Neutrophil (primary cell): ENCODE measurements at regions not wholly inside any gene's neighbourhood (a gene's known extent, or its start where the extent isn't known, plus 50 kb on each side); places are given as distances from the start of the nearest gene placed in this dataset.

Source experiments
- H3K27ac ChIP-seq: fragments of 200-600 bp; sonication (generic); 2 replicates; pipeline ENCODE4 v1.5.1; 2016; ENCODE audit warnings: mild to moderate bottlenecking, moderate library complexity
- H3K27me3 ChIP-seq: fragments of 200-600 bp; sonication (generic); 2 replicates; pipeline ENCODE4 v1.6.0; 2016; ENCODE audit warnings: mild to moderate bottlenecking
- H3K36me3 ChIP-seq: fragments of 200-600 bp; sonication (generic); 2 replicates; pipeline ENCODE4 v1.5.1; 2017
- H3K4me1 ChIP-seq, 2 experiments: fragments of 200-600 bp in 1 of 2; sonication (generic) in 1 of 2; 1 replicate in 1 of 2; 2 replicates in 1 of 2; pipeline versions ENCODE4 v1.5.1 to v1.6.1; 2013 to 2016; ENCODE audit warnings: low read depth in 1 of 2, low read length in 1 of 2, mild to moderate bottlenecking in 1 of 2, moderate library complexity in 1 of 2; ENCODE audit not compliant: control insufficient read depth in 1 of 2, insufficient read depth in 1 of 2
- H3K4me3 ChIP-seq, 2 experiments: fragments of 200-600 bp in 1 of 2; sonication (generic) in 1 of 2; 1 replicate in 1 of 2; 2 replicates in 1 of 2; pipeline ENCODE4 v1.5.1; 2013 to 2016; ENCODE audit warnings: low read depth in 1 of 2, low read length in 1 of 2, mild to moderate bottlenecking in 1 of 2, moderate library complexity in 1 of 2
- H3K9me3 ChIP-seq: fragments of 200-600 bp; sonication (generic); 2 replicates; pipeline ENCODE4 v1.5.1; 2016
- TF ChIP-seq, protein P1 (sequence below): fragments of 200-600 bp; sonication (generic); IDR thresholded peaks from 2 replicates; pipeline ENCODE4 v1.5.1; 2016; ENCODE audit warnings: antibody characterized with exemption

DNA sequence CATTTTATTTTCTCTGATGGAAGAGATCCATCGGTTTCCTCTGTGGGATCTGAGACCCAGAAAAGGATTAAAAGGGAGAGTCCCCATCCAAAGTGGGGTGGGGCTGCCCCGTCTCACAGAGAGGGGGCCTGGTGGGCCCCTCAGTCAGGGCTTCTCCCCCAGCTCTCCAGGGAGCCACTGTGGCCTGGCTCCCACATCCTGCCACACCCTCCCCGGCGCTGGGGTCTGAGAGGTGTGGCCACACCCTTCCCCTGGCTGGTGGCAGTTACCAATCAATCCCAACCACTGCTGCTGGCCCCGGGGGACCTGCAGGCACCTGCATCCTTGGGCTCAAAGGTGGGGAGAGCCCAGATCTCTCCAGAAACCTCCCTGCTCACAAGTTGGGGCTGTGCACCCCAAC is 161.8 kb upstream of the IQSEC1 start:
- Histone ChIP-seq H3K27me3 (peaks cover 55% of the 10 kb centered on the region), H3K9me3 (no peaks in the 10 kb centered on the region), H3K4me1 (no peaks in the 10 kb centered on the region), H3K4me3 (no peak overlapping the region), H3K36me3 (no peaks in the 10 kb centered on the region), H3K27ac (no peak overlapping the region)
- TF ChIP-seq, protein P1, sequence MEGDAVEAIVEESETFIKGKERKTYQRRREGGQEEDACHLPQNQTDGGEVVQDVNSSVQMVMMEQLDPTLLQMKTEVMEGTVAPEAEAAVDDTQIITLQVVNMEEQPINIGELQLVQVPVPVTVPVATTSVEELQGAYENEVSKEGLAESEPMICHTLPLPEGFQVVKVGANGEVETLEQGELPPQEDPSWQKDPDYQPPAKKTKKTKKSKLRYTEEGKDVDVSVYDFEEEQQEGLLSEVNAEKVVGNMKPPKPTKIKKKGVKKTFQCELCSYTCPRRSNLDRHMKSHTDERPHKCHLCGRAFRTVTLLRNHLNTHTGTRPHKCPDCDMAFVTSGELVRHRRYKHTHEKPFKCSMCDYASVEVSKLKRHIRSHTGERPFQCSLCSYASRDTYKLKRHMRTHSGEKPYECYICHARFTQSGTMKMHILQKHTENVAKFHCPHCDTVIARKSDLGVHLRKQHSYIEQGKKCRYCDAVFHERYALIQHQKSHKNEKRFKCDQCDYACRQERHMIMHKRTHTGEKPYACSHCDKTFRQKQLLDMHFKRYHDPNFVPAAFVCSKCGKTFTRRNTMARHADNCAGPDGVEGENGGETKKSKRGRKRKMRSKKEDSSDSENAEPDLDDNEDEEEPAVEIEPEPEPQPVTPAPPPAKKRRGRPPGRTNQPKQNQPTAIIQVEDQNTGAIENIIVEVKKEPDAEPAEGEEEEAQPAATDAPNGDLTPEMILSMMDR = no peak

DNA sequence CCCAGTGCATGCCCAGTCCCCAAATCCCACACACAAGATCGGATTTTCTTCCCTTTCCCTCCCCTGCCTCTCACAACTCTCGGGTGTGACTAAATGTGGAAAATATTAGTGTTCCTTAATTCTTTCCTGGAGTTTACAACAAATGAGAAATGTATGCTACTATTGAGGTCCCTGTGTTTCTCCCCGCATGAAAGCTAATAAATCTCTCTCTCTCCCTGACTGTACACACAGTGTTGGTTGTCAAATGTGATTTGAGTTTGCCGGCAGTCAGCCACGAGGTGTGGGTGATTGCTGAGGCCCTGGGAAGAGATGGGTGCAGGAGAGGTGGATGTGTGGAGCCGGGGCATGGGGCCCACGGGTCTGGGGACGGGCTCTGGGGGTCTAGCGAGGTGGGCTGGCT is 161.4 kb upstream of the IQSEC1 start:
- Histone ChIP-seq H3K4me3 (no peak overlapping the region), H3K9me3 (no peaks in the 10 kb centered on the region), H3K27me3 (peaks cover 59% of the 10 kb centered on the region), H3K4me1 (no peaks in the 10 kb centered on the region), H3K36me3 (no peaks in the 10 kb centered on the region), H3K27ac (no peak overlapping the region)
- TF ChIP-seq, protein P1 = no peak

DNA sequence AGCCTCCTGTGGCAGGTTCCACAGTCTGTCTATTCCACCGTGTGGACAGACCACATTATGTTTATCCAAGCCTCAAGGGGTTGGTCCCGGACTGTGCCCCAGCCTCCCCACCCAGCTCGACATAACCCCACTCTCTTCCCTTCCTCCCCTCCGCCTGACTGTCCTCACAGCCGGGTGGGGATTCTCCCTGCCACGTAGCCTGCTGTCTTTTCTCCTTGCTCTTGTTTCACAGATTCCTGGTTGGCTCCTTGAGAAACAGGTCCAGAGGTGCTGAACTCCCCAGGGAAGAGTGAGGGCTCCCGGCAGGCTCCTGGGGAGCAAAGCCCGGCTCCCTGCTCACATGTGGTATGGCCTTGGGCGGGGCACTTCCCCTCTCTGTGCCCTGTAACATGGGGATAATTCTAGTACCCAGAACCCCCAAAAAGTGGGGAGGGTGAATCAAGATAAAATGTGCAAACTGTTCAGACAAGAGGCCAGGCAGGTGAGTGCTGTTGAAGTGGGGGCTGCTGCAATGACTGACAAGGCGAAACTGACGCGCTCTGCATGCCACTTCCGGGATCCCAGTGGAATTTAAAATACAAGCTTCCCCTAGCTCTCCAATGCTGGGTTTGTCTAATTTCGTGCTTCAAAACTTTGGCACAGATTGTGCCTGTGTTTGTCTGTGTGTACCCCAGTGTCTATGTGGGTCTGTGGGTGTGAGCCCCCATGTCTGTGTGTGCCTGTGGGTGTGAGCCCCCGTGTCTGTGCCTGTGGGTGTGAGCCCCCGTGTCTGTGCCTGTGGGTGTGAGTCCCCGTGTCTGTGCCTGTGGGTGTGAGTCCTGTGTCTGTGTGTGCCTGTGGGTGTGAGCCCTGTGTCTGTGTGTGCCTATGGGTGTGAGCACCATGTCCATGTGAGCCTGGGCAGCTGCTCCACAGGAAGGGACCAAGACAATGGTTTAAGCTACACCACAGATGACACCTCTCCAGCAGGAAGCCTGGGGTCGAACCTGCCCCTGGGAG is 160.6 kb upstream of the IQSEC1 start:
- H3K36me3 ChIP-seq = no peaks in the 10 kb centered on the region
- no peaks in the 10 kb centered on the region for H3K4me1 ChIP-seq
- peaks cover 60% of the 10 kb centered on the region for H3K27me3 ChIP-seq
- no peaks in the 10 kb centered on the region for H3K9me3 ChIP-seq
- H3K27ac ChIP-seq = no peak overlapping the region
- H3K4me3 ChIP-seq = no peak overlapping the region
- TF ChIP-seq, protein P1 = no peak

DNA sequence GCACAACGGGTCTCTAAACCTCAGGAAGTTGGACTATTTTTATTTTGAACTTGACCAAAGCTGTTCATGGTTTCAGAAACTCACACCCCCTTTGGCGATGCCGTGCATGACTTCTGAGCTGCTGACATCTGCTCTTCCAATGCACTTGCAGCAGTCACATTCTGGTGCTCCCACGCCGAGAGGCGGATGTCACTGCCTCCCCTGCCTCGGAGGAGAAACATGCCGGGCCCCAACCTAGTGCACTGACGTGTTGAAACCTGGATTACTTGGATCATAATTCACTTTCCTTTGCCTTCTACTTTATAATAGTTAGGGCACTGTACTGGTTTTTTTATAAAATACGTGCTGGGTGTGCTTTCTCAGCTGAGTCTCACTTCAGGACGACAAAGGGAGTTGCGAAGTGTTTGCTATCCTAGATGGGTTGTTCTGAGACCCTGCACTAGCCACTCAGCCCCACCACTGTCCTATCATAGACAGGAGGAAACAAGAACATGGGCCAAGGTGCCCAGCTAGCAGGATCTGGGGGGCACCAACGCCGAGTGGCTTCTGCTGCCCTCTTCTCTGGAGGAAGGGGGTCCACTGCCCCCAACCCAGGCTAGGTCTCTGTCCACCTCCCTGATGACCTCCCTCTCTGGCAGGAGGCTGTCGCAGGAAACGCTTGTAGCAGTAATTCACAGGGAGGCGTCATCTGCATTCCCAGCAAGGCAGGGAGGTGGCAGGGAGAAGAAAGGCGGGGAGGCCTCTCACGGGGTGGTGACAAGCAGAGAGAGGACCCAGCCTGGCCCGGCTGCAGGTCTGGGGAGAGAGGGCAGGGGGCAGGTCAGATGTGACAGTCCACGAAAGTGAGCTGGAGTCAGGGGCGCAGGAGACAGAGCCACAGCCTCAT is 158.8 kb upstream of the IQSEC1 start:
- no peaks in the 10 kb centered on the region for H3K9me3 ChIP-seq
- H3K27ac ChIP-seq = no peak overlapping the region
- H3K4me1 ChIP-seq = no peaks in the 10 kb centered on the region
- H3K4me3 ChIP-seq = no peak overlapping the region
- TF ChIP-seq, protein P1 = no peak
- peaks cover 60% of the 10 kb centered on the region for H3K27me3 ChIP-seq
- H3K36me3 ChIP-seq = no peaks in the 10 kb centered on the region

DNA sequence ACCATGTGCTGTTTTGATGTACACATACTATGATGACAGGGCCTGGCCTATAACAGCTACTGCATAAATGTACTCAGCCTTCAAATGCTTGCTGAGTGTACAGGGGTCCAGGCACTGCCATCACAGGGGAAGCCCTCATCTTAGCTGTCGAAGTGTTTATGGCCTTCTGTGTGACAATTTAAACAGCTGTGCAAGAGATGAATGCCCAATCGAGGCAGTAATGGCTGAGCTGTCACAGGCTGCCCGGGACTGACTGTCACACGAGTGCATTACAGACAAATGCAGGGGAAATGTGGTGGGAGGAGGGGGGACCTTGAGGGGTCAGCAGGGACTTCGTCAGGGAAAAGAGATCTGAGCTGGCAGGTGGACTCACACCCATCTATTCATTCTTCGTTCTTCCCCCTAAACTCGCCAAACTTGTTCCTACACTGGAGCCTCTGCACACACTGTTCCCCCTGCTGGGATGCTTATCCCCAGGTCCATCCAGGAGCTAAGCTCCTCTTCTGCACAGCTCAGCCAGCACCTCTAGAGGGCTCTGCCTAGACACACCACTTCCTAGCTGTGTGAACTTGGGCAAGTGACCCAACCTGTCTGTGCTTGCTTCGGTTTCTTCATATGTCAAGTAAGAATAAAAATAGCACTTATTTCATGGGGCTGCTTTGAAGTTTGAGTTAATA is 156.2 kb upstream of the IQSEC1 start:
- Histone ChIP-seq H3K27ac (no peak overlapping the region), H3K4me3 (no peak overlapping the region), H3K9me3 (no peaks in the 10 kb centered on the region), H3K4me1 (no peaks in the 10 kb centered on the region), H3K36me3 (no peaks in the 10 kb centered on the region), H3K27me3 (peaks cover 43% of the 10 kb centered on the region)
- TF ChIP-seq, protein P1 = no peak
